Endodermal cell (in vitro differentiated cells): ENCODE measurements at regions not wholly inside any gene's neighbourhood (a gene's known extent, or its start where the extent isn't known, plus 50 kb on each side); places are given as distances from the start of the nearest gene placed in this dataset.

Experiments
- DNase-seq: peaks from one replicate; pipeline ENCODE4 v3.0.0-alpha.2; 2017
- H3K27ac ChIP-seq: 2 replicates; pipeline ENCODE4 v1.5.1; 2013; ENCODE audit warnings: mild to moderate bottlenecking, low read depth, low read length, moderate library complexity
- H3K27me3 ChIP-seq: 2 replicates; pipeline ENCODE4 v1.6.1; 2013; ENCODE audit warnings: mild to moderate bottlenecking, low read length, moderate library complexity; ENCODE audit not compliant: insufficient read depth, control insufficient read depth, poor library complexity, severe bottlenecking
- H3K36me3 ChIP-seq: 2 replicates; pipeline ENCODE4 v1.7.0; 2013; ENCODE audit warnings: mild to moderate bottlenecking, low read length, moderate library complexity; ENCODE audit not compliant: control insufficient read depth, insufficient read depth
- H3K4me1 ChIP-seq: one replicate; pipeline ENCODE4 v1.7.0; 2013; ENCODE audit warnings: low read length; ENCODE audit not compliant: control insufficient read depth, insufficient read depth
- H3K4me3 ChIP-seq: 2 replicates; pipeline ENCODE4 v1.5.1; 2013; ENCODE audit warnings: mild to moderate bottlenecking, low read length, moderate library complexity
- H3K9ac ChIP-seq: 2 replicates; pipeline ENCODE4 v1.6.1; 2013; ENCODE audit warnings: mild to moderate bottlenecking, low read length, moderate library complexity; ENCODE audit not compliant: poor library complexity, severe bottlenecking; ENCODE audit errors: extremely low read depth
- H3K9me3 ChIP-seq: 2 replicates; pipeline ENCODE4 v1.6.1; 2013; ENCODE audit warnings: mild to moderate bottlenecking, low read length, moderate library complexity; ENCODE audit not compliant: control insufficient read depth
- H3K27ac Mint-ChIP-seq: 2 replicates; pipeline ENCODE4 v1.8.0; 2020; ENCODE audit warnings: mixed read lengths
- H3K27me3 Mint-ChIP-seq: 2 replicates; pipeline ENCODE4 v1.8.0; 2021; ENCODE audit warnings: mild to moderate bottlenecking, mixed read lengths; ENCODE audit not compliant: insufficient read depth
- H3K36me3 Mint-ChIP-seq: 2 replicates; pipeline ENCODE4 v1.8.0; 2020; ENCODE audit warnings: low read depth, mixed read lengths
- H3K4me1 Mint-ChIP-seq: 2 replicates; pipeline ENCODE4 v1.8.0; 2020; ENCODE audit warnings: mixed read lengths
- H3K4me3 Mint-ChIP-seq: 2 replicates; pipeline ENCODE4 v1.8.0; 2020; ENCODE audit warnings: mild to moderate bottlenecking, moderate library complexity, mixed read lengths
- H3K9me3 Mint-ChIP-seq: 2 replicates; pipeline ENCODE4 v1.8.0; 2020; ENCODE audit warnings: mild to moderate bottlenecking, mixed read lengths
- WGBS, 2 experiments: methylation state at CpG; one replicate each; pipeline versions ENCODE4 v1.1.5 to v1.1.7; 2013; ENCODE audit warnings: missing lambda C conversion rate in 2 of 2, mixed read lengths in 1 of 2; ENCODE audit not compliant: insufficient coverage in 1 of 2, insufficient read length in 1 of 2; 5-methylcytosine and 5-hydroxymethylcytosine counted together
- TF ChIP-seq, protein P1 (sequence below): fragments of 200-600 bp; sonication (generic); conservative IDR thresholded peaks from 2 replicates; pipeline ENCODE4 v1.5.0; 2021; ENCODE audit warnings: antibody characterized with exemption, mild to moderate bottlenecking

DNA sequence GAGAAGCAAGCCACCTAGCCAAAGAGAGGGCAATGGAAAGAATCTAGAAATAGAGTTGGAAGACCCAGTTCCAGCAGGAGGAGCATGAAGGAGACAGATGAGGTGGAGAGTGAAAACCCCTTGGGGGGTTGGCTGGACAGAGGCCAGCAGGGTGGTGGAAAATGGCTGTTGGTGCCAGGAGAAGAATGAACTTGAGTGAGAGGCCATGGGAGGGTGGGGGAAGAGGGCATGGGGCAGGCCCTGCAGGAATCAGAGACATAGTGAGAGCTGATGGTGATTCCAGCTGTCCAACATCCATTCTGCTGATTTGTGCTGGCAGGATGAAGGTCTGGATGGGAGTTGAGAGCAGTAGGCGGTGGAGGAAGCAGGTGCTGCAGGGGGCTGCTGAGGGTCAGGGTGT is 108.0 kb upstream of the TNP1 start:
- Mint-ChIP-seq H3K4me3 (no peak overlapping the region), H3K36me3 (no peaks in the 10 kb centered on the region), H3K4me1 (no peaks in the 10 kb centered on the region), H3K27me3 (peaks cover 18% of the 10 kb centered on the region), H3K27ac (no peak overlapping the region), H3K9me3 (peaks cover 4% of the 10 kb centered on the region)
- TF ChIP-seq, protein P1, sequence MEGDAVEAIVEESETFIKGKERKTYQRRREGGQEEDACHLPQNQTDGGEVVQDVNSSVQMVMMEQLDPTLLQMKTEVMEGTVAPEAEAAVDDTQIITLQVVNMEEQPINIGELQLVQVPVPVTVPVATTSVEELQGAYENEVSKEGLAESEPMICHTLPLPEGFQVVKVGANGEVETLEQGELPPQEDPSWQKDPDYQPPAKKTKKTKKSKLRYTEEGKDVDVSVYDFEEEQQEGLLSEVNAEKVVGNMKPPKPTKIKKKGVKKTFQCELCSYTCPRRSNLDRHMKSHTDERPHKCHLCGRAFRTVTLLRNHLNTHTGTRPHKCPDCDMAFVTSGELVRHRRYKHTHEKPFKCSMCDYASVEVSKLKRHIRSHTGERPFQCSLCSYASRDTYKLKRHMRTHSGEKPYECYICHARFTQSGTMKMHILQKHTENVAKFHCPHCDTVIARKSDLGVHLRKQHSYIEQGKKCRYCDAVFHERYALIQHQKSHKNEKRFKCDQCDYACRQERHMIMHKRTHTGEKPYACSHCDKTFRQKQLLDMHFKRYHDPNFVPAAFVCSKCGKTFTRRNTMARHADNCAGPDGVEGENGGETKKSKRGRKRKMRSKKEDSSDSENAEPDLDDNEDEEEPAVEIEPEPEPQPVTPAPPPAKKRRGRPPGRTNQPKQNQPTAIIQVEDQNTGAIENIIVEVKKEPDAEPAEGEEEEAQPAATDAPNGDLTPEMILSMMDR: no peak
- Histone ChIP-seq H3K9ac (no peak overlapping the region), H3K9me3 (peaks cover 5% of the 10 kb centered on the region), H3K27me3 (no peaks in the 10 kb centered on the region), H3K4me3 (no peak overlapping the region), H3K27ac (no peak overlapping the region), H3K36me3 (no peaks in the 10 kb centered on the region), H3K4me1 (no peaks in the 10 kb centered on the region)
- WGBS, 2 experiments: 83% methylated on average over 1 of the region's 1 CpG; no CpG with 5 or more reads in 1 of the 2 experiments
- DNase-seq: no peak

DNA sequence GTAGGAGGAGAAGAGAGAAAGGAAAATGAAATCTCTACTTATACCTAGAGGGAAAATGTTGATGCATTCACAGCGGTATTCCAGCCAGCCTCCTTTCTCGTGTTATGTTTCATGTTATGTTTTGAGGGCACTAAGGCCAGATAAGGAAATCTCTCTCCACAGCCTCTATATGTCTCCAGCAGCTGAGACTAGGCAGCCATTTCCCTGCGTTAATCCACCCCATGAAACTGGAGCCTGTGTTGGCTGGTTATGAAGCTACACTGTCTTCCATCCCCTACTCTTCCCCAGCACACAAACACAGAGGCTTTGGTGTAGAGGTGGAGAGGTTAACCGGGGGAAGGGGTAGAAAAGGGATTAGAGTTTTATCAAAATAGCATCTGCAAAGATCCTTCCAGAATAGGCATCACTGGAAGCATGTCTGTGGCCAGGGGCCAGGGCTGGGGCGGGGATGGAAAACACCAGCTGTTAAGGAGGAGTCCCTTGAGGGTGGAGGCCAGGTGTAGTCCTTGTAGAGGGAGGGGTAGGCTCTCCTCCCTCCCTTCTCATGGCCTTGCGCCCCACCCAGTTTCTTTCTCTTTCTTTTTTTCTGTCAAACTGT is 100.9 kb upstream of the TNP1 start:
- H3K27me3 Mint-ChIP-seq: peaks cover 7% of the 10 kb centered on the region
- H3K4me1 Mint-ChIP-seq: peaks cover 9% of the 10 kb centered on the region
- DNase-seq: no peak
- H3K36me3 Mint-ChIP-seq: no peaks in the 10 kb centered on the region
- Histone ChIP-seq H3K4me1 (no peaks in the 10 kb centered on the region), H3K9me3 (peaks cover 18% of the 10 kb centered on the region), H3K27ac (no peak overlapping the region), H3K9ac (no peak overlapping the region), H3K36me3 (no peaks in the 10 kb centered on the region), H3K4me3 (no peak overlapping the region), H3K27me3 (no peaks in the 10 kb centered on the region)
- H3K4me3 Mint-ChIP-seq: no peak overlapping the region
- WGBS, 2 experiments: 95% methylated on average over 6 of the region's 6 CpGs; no CpG with 5 or more reads in 1 of the 2 experiments
- peaks cover 4% of the 10 kb centered on the region for H3K9me3 Mint-ChIP-seq
- no peak overlapping the region for H3K27ac Mint-ChIP-seq
- TF ChIP-seq, protein P1: no peak

DNA sequence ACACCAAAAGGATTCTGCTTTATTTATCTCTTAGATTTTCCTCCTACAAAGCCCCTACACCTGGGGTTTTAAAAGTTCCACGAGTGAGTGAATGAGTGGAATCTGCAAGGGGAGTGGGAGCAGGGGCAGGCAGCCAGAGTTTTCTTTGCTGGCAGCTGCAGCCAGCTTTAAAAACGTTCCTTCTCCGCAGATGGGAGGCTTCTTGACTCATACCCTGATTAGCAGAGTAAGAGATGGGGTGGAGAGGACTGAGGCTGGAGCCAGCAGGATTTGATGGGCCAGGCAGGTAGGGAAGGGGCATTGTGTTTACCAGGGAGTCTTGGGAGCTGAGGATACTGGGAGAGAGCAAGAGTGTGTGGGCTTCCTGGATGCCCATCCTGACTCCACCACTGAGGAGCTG is 99.6 kb upstream of the TNP1 start:
- H3K4me1 Mint-ChIP-seq: peaks cover 9% of the 10 kb centered on the region
- TF ChIP-seq, protein P1: no peak
- H3K9me3 ChIP-seq: peaks cover 23% of the 10 kb centered on the region

More for the DNA sequence above, 99.6 kb upstream of the TNP1 start:
- Mint-ChIP-seq H3K9me3 (peaks cover 4% of the 10 kb centered on the region), H3K27me3 (peaks cover 4% of the 10 kb centered on the region), H3K4me3 (no peak overlapping the region), H3K36me3 (no peaks in the 10 kb centered on the region), H3K27ac (no peak overlapping the region)
- 86 to 94% methylated on average over 3 of the region's 3 CpGs for WGBS, 2 experiments
- Histone ChIP-seq H3K36me3 (no peaks in the 10 kb centered on the region), H3K27ac (no peak overlapping the region), H3K4me1 (no peaks in the 10 kb centered on the region), H3K27me3 (no peaks in the 10 kb centered on the region), H3K4me3 (no peak overlapping the region), H3K9ac (no peak overlapping the region)
- DNase-seq: no peak
